GM18873 (cell line): ENCODE measurements at regions not wholly inside any gene's neighbourhood (a gene's known extent, or its start where the extent isn't known, plus 50 kb on each side); places are given as distances from the start of the nearest gene placed in this dataset.
"Not testable (repeated sequence)": the region's sequence is repeated elsewhere in the genome, so short reads cannot be mapped to it uniquely, and the experiment has no call there.

Source experiments
- ATAC-seq: cut with Tn5 transposase; IDR thresholded peaks from one replicate; pipeline ENCODE4 v1.9.1; 2021; ENCODE audit warnings: mild to moderate bottlenecking, moderate library complexity, moderate number of reproducible peaks; ENCODE audit not compliant: unreplicated experiment, low FRiP score

DNA sequence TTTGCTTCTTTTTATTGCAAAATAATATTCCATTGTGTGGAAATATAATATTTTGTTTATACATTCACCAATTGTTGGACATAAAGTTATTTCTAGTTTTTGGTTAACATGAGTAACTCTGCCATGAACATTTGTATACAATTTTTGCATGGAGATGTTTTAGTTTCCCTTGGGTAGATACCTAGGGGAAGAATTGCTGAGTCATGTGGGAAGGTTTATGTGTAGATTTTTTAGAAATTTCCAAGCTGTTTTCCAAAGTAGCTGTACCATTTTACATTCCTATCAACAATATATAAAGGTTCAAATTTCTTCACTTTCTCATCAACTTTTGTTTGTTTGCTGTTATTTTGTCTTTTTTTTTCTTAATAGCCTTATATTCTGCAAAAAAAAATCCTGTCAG, 664.7 kb upstream of the FBXO33 start:
- no peak for ATAC-seq

DNA sequence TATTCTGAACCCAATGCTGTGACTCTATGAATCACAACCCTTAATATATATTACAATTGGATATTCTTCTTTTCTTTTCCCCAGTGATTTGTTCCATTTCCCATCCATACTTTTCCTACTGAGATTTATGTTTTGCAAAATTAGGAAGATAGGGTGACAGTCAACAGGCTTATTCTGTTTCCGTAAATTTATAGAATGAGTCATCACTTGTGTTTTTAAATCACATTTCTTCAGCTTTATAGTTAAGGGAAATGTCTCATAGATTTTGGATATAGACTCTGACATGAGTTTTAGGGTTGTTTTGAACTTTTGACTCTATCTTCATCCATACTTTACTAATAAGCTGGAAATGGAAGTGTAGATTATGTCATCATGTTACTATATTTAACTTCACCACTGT, 661.6 kb upstream of the FBXO33 start:
- no peak for ATAC-seq

DNA sequence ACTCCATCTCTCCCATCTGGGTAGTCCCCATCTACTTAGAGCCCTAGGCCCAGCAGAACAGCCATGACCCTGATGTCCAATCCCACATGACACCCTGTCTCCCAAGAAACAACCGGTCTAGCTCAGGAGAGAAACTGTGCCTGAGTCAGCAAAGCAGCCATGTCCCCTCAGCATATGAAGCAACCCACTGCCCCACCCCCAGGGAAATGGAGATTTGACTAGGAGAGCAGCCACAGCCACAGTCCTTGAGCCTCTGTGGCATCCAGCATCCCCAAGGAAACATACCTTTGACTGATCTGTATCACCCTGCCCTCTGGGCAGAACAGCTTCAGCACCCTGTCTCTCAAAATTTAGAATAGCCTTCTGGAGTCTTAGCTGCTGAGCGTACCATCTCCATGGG, 641.9 kb upstream of the FBXO33 start:
- ATAC-seq, result no peak

DNA sequence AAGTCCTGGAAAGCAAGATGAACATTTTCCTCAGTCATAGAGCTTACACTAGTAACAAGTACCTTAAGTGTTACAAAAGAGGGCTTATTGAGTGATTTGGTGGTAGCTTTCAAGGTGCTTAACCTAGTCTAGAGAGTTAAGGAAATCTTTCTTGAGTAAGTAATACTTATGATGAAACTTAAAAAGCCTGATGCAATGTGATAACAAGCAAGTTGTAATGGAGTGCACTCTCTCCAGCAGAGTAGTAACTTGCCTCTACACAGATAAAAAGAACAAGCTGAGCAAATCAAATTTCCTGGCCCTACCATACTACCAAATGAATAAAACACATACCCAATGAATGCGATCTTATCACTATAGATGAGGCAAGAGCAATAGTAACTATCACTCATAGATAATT, 639.9 kb upstream of the FBXO33 start:
- no peak for ATAC-seq

DNA sequence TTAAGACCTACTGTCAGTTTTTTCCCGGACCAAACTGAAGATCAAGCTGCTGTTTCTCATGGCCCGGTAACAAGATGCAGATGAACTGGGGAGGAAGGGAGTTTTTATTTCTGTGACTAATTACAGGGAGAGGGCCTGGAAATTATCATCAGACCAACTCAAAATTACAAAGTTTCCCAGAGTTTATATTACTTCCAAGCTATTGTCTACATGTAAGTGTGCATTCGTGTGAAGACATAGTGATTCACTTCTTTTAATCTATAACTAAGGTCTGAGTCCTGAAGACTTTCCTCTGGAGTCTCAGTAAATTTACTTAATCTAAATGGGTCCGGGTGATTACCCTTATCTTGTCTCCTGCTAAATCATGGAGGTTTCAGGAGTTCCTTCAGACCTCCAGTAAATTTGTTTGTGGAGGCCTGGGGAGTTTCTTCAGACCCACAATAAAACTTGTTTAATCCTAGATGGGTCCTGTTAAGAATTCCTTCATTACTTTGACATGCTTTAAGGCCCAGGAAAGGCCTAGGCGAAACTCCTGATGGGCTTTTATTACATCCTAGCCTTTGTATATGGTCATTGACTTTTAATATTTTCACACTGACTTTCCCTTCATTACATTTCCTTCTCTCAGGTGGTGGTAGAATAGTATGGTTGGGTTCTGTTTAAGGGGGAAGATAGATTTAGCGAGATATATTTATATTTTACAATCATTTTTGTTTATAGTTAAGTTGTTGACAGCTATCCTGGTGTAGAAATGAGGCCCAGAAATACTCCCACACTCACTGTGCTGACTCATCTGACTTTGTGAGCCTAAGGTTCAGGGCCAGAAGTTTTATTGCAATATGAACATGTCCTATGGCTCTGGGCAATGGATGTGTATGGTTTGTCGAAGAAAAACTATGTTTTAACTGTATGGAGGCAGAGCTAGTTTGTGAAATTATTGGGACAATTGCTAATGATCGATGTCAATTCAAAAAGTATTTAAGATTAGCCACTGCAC, 627.0 kb upstream of the FBXO33 start:
- no peak for ATAC-seq

DNA sequence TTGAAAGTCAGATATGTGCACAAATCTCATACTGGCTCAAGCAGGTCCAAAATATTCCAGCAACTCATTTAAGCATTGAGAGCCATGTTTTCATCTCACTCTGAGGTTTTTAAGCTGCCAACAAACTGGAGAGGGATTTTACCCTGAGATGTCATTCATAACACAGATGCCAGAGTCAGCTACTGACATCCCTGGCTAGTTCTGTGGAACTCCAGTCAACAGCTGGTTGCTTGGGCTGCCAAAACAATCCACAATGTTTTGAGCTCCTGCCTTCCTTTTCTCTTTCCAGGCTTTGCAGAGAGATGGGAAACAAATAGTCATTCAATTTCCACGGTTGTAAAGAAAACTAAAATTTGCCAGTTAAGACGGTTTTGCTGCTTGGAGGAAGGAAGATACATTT, 621.2 kb upstream of the FBXO33 start:
- ATAC-seq, result no peak

DNA sequence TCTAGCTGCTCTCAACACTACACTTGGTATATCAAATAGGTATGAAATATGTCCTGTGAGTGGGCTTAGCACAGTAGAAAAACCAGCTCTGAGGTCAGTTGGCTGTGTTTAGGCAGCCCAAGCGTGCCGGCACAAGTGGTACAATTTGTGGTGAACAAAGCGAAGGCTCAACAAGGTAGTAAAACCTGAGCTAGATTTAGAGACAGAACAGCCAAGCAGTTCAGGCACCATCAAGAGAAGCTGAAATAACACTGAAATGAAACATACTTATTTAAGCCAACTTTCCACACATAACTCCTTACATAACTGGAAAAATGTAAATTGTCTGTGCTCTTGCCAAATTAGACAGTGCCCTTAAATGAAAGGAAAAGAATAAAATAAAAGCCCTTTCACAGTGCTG, 596.8 kb upstream of the FBXO33 start:
- ATAC-seq, result no peak

DNA sequence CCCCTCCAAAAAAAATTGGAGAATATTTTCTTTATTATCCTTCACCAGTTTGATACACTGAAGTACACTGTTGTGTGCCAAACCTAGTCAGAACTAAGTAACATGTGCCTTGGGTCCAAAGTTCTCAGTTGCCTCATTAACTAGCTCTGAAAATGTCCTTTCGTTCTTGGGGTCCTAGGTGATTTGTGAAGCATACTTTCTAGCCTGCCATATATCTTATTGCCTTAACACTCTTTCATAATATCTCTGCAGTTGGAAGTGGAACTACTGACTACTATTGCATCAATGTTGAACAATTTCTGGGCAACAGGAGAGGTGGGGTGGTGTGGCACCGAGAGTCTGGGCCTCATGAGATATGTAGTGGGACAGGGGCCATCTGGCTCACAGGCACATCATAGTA, 592.9 kb upstream of the FBXO33 start:
- no peak for ATAC-seq

DNA sequence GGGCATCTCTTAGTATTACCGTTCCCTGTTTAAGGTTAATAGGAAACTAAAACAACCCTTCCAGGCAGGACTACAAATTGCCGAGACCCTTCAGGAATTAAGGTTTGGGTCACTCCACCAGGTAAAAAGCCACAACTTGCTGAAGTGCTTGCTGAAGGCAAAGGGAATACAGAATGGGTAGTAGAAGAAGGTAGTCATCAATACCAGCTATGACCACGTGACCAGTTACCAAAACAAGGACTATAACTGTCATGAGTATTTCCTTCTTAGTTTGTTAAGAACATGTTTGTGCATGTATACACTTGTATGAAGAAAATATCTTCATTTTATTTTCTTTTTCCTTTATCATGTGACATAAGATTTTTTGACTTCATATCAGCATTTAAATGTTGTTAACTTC, 578.7 kb upstream of the FBXO33 start:
- no peak for ATAC-seq

DNA sequence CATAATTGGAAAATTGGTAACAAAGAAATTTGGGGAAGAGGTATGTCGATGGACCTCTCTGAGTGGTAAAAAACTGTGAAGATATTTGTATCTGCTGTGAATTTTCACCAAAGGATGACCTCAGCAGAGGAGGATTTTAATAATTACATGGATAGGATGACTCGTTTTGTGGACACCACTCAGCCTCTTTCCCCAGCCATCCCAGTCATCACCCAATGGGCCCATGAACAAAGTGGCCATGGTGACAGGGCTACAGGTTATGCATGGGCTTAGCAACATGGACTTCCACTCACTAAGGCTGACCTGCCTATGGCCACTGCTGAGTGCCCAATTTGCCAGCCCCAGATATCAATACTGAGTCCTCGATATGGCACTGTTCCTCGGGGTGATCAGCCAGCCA, 577.5 kb upstream of the FBXO33 start:
- no peak for ATAC-seq

DNA sequence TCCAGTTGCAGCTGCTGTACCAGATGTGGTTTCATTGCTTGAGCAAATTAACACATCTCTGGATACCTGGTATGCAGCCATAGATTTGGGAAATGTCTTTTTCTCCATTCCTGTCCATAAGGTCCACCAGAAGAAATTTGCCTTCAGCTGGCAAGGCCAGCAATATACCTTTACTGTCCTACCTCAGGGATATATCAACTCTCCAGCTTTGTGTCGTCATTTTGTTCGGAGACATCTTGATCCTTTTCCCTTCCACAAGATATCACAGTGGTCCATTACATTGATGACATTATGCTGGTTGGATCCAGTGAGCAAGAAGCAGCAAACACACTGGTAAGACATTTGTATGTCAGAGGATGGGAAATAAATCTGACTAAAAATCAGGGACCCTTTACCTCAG, 576.1 kb upstream of the FBXO33 start:
- ATAC-seq, result not testable (repeated sequence)

DNA sequence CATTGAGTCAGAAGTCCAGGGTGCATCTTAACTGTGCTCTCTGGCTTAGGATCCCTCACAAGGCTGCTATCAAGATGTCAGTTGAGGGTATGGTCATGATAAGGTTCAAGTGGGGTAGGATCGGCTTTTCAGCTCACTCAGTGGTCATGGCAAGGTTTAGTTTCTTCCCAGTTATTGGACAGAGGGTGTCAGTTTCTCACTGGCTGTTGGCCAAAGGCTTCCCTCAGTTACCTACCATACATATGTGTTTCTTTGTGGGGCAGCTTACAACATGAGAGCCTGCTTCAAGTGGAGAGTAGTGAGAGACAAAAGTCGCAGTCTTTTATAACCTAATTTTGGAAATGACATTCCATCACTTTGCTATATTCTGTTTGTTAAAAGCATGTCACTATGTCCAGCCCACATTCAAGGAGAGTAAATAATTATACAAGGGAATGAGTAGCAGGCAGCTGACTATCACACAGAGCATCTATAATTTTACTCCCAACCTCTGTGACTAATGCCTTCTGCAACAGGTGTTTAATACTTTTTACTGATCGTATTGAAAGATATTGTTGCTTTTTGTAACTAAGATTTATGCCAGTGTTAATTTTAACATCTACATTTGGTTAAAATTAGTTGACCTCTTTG, 572.8 kb upstream of the FBXO33 start:
- no peak for ATAC-seq

DNA sequence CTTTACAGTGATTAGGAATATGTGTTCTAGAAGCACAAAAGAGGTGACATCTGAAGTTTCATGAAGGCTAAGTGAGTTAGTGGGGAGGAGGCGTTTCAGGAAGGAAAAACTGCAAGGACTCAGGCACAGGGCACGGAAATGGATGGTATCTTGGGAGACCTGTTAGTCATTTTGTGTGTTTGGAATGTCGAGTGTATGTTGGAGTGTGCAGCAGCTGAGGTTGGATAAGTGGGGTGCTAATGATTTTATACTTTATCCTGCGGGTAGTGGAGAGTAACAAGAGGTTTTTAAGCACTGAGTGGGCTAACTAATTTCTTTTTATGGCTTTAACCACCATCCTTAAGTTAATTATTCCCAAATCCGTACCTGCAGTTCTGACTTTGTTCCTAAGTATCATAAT, 571.5 kb upstream of the FBXO33 start:
- no peak for ATAC-seq

DNA sequence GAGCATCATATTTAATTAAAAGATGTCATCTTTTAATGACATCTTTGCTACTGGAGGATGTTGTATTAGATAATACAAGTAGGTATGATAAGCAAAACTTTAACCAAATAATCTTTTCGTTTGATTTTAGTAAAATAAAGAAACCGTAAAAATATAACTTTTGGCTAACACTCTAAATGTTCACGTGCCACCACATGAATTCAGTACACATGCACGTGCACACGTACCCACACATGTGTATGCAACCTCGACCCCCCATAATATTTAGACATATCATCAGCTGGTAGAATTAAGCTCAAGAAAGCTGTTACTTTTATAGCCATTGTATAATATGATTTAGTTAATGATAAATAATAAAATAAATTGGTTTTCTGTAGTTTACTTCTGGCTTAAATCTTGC, 566.6 kb upstream of the FBXO33 start:
- no peak for ATAC-seq

DNA sequence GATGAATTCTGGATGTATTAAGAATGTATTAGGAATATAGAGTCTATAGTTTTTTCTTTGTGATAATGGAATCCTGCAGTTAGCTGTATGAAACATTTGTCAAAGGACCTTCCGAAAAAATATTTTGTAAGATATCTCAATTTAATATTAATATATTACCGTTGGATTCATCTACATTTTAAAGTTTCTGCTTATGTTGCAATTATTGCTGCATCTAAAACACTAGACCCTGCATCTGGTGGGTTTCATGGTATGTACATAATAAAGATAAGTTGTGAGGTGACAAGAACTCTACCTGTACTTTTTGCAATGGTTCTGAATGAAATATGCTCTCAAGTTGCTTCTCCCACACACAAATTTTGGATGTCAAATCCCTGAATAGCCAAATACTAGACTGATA, 565.9 kb upstream of the FBXO33 start:
- ATAC-seq, result no peak

DNA sequence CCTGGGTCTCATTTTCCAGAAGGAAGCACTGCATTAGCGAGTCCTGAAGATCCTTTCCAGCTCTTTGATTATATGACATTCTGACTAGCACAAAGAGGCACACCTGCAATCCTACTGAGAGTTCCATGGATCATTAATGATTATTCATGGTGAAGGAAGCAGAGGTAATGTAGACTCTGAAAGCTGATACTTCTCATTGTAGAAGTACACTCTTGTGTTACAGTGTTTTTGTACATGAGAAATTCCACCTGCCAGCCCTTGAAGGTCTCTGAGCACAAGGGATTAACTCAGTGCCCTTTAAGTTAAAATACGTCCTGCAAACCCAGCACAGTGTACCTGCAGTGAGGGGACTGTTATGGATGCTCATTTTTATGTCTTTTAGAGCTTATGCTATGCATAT, 558.8 kb upstream of the FBXO33 start:
- no peak for ATAC-seq

DNA sequence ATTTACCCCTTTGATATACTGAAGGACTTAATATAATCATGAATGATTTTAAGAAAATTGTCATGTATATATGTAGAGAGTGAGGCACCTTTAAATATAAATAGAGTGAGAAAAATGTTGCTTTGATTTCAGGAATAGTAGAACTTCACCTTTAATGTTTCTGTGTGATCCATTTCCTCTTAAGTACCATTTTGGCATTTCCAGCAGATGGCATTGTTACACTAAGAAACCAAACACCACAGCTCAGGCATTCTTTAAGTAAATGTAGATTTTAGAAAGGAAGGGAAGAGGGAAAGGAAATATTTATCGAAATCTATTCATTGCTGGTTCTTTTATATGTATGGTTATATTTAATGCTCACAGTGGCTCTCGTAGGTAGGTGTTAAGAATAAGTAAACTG, 556.7 kb upstream of the FBXO33 start:
- no peak for ATAC-seq

DNA sequence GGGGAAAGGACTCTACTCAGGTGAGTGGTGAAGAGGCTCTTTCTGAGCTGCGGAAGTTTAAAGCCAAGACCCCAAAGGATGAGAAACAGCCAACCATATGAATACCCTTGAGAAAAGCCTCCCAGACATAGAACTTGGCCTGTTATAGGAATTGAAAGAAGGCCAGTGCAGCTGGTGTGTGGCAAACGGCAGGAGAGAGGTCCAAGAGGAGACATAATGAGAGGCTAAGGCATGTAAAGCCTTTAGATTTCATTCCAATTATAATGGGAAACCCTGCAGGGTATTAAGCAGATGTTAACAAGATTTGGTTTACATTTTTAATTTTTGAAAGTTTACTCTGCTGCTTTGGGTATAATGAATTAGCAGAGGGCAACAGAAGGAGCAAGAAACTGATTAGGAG, 552.1 kb upstream of the FBXO33 start:
- no peak for ATAC-seq

DNA sequence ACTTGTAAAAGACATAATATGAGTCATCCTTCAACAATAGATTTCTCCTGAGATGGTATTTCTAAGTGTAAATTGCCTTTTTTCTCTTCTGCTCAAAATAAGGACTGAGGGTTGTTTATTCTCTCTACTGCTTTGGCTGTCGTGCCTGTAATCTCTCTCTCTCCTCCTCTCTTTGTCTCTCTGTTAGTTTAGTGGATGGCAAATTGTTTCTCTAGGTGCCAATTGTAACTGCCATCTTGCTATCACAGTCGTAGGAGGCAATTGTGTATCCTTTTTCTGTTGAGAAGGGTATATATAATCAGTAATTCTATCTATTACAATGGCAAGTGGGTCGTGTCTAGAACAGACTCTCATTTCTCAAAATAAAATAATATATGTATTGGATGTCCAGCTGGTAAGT, 545.0 kb upstream of the FBXO33 start:
- ATAC-seq, result no peak

DNA sequence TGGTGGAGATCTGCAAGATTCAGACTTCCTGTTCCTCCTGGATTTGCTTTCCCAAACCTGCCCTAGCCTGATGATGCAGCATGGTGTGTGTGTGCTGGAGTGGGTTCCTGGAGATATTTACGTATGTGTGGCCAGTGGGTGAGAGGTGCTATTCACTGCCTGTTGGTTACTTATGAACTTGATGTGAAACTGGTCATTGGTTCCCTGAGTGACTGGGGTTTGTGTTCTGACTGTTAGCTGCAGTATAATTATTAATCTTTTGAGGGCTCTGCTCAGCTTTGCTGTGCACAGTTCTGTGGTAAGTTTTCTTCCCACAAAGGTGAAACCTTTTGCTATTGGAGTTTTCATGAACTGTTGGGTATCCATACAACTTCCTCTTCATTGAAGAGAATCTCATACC, 541.8 kb upstream of the FBXO33 start:
- peak; percentile 100 for ATAC-seq

DNA sequence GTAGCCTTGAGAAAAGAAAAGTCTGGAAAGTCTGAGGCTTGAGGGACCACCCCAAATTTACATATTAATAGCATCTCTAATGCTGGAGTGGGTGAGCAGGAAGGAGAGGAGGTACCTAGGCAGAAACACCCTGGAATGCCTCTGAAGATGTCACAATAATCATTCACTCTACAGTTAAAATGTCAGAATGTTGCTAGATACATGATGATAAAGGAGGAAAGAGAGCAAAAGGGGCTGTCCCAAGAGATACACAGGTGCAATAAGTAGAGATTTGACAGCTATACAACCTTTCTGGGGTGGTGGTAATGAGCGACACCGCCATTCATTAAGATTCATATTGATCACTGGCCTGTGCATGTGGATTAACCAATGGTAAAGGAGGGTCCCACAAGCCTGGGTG, 540.5 kb upstream of the FBXO33 start:
- no peak for ATAC-seq

DNA sequence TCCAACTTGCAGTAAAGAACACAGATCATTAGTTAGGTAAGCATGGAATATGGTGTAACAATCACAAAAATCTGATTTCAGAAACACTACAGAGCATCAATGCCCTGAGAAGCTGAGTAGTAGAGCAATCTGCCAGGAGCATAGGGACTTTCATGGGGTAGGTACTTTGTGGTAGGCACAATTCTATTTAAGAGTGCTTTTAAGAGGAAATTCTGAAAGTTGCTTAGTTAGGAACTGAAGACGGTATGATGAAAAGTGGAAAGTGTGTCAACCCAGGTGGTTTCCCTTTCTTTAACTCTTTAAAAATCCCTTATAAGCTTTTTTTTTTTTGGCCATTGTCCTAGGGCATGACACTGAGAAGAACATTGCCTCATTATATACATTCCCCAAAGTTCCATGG, 535.7 kb upstream of the FBXO33 start:
- ATAC-seq, result no peak
